ENCODE measurements at regions not wholly inside any gene's neighbourhood (a gene's known extent, or its start where the extent isn't known, plus 50 kb on each side); places are given as distances from the start of the nearest gene placed in this dataset.

- H3K4me3 ChIP-seq (ENCODE audit: control insufficient read depth, low read depth, low read length) = no peak overlapping the region
- no peak for DNase-seq (ENCODE audit: low read depth)
- TF ChIP-seq, protein P1, sequence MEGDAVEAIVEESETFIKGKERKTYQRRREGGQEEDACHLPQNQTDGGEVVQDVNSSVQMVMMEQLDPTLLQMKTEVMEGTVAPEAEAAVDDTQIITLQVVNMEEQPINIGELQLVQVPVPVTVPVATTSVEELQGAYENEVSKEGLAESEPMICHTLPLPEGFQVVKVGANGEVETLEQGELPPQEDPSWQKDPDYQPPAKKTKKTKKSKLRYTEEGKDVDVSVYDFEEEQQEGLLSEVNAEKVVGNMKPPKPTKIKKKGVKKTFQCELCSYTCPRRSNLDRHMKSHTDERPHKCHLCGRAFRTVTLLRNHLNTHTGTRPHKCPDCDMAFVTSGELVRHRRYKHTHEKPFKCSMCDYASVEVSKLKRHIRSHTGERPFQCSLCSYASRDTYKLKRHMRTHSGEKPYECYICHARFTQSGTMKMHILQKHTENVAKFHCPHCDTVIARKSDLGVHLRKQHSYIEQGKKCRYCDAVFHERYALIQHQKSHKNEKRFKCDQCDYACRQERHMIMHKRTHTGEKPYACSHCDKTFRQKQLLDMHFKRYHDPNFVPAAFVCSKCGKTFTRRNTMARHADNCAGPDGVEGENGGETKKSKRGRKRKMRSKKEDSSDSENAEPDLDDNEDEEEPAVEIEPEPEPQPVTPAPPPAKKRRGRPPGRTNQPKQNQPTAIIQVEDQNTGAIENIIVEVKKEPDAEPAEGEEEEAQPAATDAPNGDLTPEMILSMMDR (IDR thresholded peaks at IDR 0.05; ENCODE audit: control insufficient read depth, insufficient read depth, low read depth, low read length, missing control alignments) = no peak
Observed at GRCh38 chr9:12162181-12162815, 530.9 kb upstream of the TYRP1 start.

DNA sequence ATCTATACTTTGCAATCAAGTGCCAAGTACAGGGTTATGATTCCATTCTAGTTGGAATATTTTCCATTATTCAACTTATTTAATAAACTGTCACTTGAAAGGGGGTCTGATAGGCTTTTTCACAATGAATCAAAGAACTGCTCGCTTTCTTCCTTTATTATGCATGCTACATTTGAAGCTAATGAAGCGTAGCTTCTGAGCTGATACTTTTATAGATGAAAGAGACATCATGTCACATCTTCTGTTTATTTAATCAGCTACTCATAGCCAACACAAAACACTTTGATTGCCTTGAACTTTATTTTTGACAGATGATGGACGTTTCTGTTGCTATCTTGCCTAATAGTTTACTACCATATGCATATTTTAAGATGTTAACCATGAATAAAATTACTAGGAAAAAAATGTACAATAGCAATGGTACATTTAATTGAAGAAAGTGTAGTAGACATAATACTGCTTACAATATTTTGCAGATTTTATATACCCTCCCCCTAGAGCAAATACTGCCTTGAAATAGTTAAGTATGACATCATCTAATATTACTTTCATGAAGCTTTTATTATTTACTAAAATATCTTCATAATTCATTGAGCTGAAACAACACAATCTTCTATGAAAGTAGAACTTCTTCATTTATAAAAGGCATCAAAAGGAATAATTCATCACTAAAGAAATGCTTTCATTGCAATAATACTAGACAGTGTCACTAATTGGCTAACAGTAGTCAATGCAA lies 529.3 kb upstream of the TYRP1 start:
- TF ChIP-seq, protein P1 (IDR thresholded peaks at IDR 0.05; ENCODE audit: control insufficient read depth, insufficient read depth, low read depth, low read length, missing control alignments) = no peak
- no peak overlapping the region for H3K4me3 ChIP-seq (ENCODE audit: control insufficient read depth, low read depth, low read length)
- DNase-seq (ENCODE audit: low read depth) = no peak

DNA sequence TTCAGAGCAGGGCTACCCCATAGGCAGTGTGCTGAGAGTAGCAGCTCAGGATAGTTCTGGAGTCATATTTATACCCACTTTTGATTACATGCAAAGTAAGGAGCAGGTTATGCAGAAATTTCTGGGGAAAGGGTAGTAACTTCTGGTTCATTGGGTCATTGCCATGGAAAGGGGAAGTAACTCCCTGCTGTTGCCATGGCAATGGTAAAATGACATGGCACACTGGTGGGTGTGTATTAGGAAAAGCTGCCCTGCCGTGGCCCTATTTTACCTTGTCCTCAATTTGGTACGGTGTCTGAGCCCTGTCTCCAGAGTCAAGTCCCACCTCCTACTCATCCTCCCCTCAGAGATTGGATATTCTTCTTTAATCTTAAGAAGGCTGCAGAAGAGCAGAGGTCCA lies 526.7 kb upstream of the TYRP1 start:
- no peak overlapping the region for H3K4me3 ChIP-seq (ENCODE audit: control insufficient read depth, low read depth, low read length)
- TF ChIP-seq, protein P1 (IDR thresholded peaks at IDR 0.05; ENCODE audit: control insufficient read depth, insufficient read depth, low read depth, low read length, missing control alignments) = no peak
- no peak for DNase-seq (ENCODE audit: low read depth)

GRCh38 chr9:12170456-12170855 lies 522.7 kb upstream of the TYRP1 start:
- H3K4me3 ChIP-seq (ENCODE audit: control insufficient read depth, low read depth, low read length) = no peak overlapping the region
- no peak for DNase-seq (ENCODE audit: low read depth)
- TF ChIP-seq, protein P1 (IDR thresholded peaks at IDR 0.05; ENCODE audit: control insufficient read depth, insufficient read depth, low read depth, low read length, missing control alignments) = no peak

DNA sequence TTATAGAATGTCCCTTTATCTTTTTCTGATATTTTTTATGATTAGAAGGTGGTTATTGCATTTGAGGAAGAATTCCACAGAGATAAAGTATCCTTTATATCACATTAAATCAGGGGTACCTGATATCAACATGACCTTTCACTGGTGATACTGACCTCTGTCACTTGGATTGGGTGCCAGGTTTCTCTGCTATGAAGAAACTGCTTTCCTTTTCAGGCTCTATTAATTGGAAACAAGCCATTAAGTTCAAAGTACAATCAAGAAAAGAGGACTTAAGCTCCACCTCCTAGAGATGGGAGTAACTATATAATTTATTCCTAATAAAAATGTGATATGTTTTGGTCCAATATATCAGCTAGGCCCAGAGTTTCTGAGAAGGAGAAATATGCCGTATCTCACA lies 514.6 kb upstream of the TYRP1 start:
- no peak for DNase-seq (ENCODE audit: low read depth)
- no peak overlapping the region for H3K4me3 ChIP-seq (ENCODE audit: control insufficient read depth, low read depth, low read length)
- TF ChIP-seq, protein P1 (IDR thresholded peaks at IDR 0.05; ENCODE audit: control insufficient read depth, insufficient read depth, low read depth, low read length, missing control alignments) = no peak

- DNase-seq (ENCODE audit: low read depth) = no peak
- H3K4me3 ChIP-seq (ENCODE audit: control insufficient read depth, low read depth, low read length) = no peak overlapping the region
- TF ChIP-seq, protein P1 (IDR thresholded peaks at IDR 0.05; ENCODE audit: control insufficient read depth, insufficient read depth, low read depth, low read length, missing control alignments) = no peak
Observed at GRCh38 chr9:12182806-12183205, 510.4 kb upstream of the TYRP1 start.
